Tibial nerve (tissue), 4 donors: ENCODE measurements at regions not wholly inside any gene's neighbourhood (a gene's known extent, or its start where the extent isn't known, plus 50 kb on each side); places are given as distances from the start of the nearest gene placed in this dataset.

Experiments used
- DNase-seq, 2 donors: peaks; one replicate each; pipeline ENCODE4 v3.0.0-alpha.2; 2019; ENCODE audit warnings: low spot score in 2 of 2
- H3K27ac ChIP-seq, 4 donors: fragments of 200-600 bp; sonication (generic) in 3 of 4; one replicate each; pipeline ENCODE4 v1.5.1; 2017 to 2019; ENCODE audit warnings: mild to moderate bottlenecking in 1 of 4
- H3K27me3 ChIP-seq, 2 donors: fragments of 200-600 bp; sonication (generic) in 1 of 2; one replicate each; pipeline versions ENCODE4 v1.5.1 to v1.6.0; 2017 to 2019
- H3K36me3 ChIP-seq, 3 donors: fragments of 200-600 bp; sonication (generic); one replicate each; pipeline ENCODE4 v1.5.1; 2018 to 2019
- H3K4me1 ChIP-seq, 4 donors: fragments of 200-600 bp; sonication (generic) in 3 of 4; one replicate each; pipeline ENCODE4 v1.5.1; 2017 to 2019
- H3K4me3 ChIP-seq, 4 donors: fragments of 200-600 bp; sonication (generic) in 3 of 4; one replicate each; pipeline ENCODE4 v1.5.1; 2017 to 2019; ENCODE audit warnings: mild to moderate bottlenecking in 1 of 4, moderate library complexity in 1 of 4
- H3K9me3 ChIP-seq, 4 donors: fragments of 200-600 bp; sonication (generic) in 3 of 4; one replicate each; pipeline ENCODE4 v1.5.1; 2017 to 2019
- EP300 ChIP-seq, 2 donors: sonication (generic); formaldehyde crosslinking; IDR thresholded peaks; one replicate each; pipeline ENCODE4 v1.6.1; 2017; ENCODE audit warnings: antibody characterized with exemption in 2 of 2, mild to moderate bottlenecking in 1 of 2
- POLR2A ChIP-seq, 2 donors: fragments of 450-650 bp; IDR thresholded peaks; one replicate each; pipeline ENCODE4 v1.6.1; 2017; ENCODE audit warnings: antibody characterized with exemption in 2 of 2, mild to moderate bottlenecking in 2 of 2, moderate library complexity in 2 of 2
- WGBS, 2 donors: methylation state at CpG; one replicate each; pipeline ENCODE4 v1.1.5; 2018; 5-methylcytosine and 5-hydroxymethylcytosine counted together
- TF ChIP-seq, protein P1 (sequence below), 5 experiments: fragments of 200-600 bp in 3 of 5; fragments of 450-650 bp in 2 of 5; sonication (generic) in 3 of 5; IDR thresholded peaks; one replicate each; pipeline ENCODE4 v1.5.1; 2016 to 2019; ENCODE audit warnings: antibody characterized with exemption in 5 of 5, mild to moderate bottlenecking in 3 of 5, moderate library complexity in 2 of 5

DNA sequence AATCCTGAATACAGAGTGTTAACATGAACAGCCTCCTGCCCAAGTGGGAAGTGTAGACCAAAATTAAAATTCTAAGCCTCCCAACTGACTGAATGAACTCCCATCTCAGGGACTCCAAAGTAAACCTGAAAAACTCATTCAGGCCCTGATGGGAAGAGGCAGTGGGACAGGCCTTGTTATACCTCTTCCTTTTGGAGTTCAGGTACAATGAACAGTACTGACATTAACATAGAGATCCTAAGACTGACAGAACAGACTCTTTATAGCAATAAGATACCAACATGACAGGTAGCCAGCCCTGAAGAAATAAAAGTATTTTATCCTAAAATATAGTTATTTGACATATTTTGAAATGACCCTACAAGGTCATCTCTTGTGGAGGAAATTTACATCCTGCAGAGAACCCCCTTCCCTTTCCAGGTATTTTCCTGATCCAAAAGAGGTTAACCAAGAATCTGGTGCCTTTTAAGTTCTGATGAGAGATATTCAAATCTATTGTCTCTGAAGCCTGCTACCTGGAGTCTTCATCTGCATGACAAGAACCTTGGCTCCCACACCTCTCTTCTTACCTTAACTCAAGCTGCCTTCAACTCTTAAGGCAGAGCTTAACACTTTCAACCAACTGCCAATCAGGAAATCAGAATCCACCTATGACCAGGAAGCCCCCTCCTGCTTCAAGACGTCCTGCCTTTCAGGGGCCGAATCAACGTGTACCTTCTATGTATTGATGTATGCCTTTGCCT is 103.3 kb upstream of the PFKP start:
- Histone ChIP-seq H3K4me3 (no peak overlapping the region), H3K36me3 (no peaks in the 10 kb centered on the region), H3K4me1 (no peaks in the 10 kb centered on the region), H3K27ac (no peak overlapping the region), H3K9me3 (no peaks in the 10 kb centered on the region), H3K27me3 (no peaks in the 10 kb centered on the region)
- DNase-seq = no peak
- TF ChIP-seq EP300 (IDR thresholded peaks at IDR 0.05) (no peak), POLR2A (IDR thresholded peaks at IDR 0.05) (no peak)
- TF ChIP-seq, protein P1, sequence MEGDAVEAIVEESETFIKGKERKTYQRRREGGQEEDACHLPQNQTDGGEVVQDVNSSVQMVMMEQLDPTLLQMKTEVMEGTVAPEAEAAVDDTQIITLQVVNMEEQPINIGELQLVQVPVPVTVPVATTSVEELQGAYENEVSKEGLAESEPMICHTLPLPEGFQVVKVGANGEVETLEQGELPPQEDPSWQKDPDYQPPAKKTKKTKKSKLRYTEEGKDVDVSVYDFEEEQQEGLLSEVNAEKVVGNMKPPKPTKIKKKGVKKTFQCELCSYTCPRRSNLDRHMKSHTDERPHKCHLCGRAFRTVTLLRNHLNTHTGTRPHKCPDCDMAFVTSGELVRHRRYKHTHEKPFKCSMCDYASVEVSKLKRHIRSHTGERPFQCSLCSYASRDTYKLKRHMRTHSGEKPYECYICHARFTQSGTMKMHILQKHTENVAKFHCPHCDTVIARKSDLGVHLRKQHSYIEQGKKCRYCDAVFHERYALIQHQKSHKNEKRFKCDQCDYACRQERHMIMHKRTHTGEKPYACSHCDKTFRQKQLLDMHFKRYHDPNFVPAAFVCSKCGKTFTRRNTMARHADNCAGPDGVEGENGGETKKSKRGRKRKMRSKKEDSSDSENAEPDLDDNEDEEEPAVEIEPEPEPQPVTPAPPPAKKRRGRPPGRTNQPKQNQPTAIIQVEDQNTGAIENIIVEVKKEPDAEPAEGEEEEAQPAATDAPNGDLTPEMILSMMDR (IDR thresholded peaks at IDR 0.05) = no peak
- WGBS, 2 donors = 20 to 26% methylated on average over 3 of the region's 3 CpGs

DNA sequence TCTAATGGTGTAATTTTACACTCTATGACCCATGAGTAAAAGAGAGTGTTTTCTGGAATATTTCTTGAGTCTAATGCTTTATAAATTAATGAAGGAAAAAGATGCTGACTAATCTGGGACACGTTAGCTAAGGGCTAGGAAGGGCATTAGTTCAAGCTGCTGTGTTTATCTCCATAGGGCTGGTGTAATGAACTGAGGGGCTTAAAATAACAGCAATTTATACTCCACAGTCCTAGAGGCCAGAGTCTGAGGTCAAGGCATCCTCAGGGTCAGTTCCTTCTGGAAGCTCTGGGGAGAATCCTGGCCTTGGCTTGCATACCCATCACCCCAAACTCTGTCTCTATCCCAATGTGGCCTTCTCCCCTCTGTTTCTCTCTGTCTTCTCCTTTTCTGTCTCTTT is 105.2 kb upstream of the PFKP start:
- TF ChIP-seq POLR2A (IDR thresholded peaks at IDR 0.05) = no peak
- TF ChIP-seq, protein P1 (IDR thresholded peaks at IDR 0.05) = no peak
- WGBS, 2 donors = 52 to 62% methylated on average over 1 of the region's 1 CpG
- Histone ChIP-seq H3K9me3 (no peaks in the 10 kb centered on the region), H3K4me1 (no peaks in the 10 kb centered on the region), H3K27ac (no peak overlapping the region), H3K4me3 (no peak overlapping the region), H3K36me3 (no peaks in the 10 kb centered on the region), H3K27me3 (no peaks in the 10 kb centered on the region)
- no peak for DNase-seq

DNA sequence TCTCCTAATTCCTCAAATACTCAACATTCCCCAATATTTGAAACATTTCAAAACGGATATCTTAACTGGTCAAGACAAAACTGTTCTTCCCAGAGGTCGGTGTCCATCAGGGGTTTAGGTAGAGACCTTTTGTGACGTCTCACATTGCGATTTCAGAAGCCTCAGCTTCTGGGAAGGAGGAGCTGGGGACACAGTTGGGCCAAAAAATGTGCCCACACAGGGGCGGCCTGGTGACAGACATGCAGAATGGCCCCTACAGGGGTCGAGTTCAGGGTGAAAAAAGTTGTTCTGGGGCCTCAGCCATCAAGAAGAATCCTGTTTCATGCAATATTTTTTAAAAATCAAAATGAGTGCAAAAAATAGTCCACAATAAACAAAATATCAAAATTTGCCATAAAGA is 108.7 kb upstream of the PFKP start:
- no peak for DNase-seq
- H3K4me1 ChIP-seq = no peaks in the 10 kb centered on the region
- no peaks in the 10 kb centered on the region for H3K27me3 ChIP-seq
- no peaks in the 10 kb centered on the region for H3K9me3 ChIP-seq
- no peak overlapping the region for H3K4me3 ChIP-seq
- H3K36me3 ChIP-seq = no peaks in the 10 kb centered on the region
- TF ChIP-seq, protein P1 (IDR thresholded peaks at IDR 0.05) = no peak
- 65 to 71% methylated on average over 6 of the region's 6 CpGs for WGBS, 2 donors
- H3K27ac ChIP-seq = no peak overlapping the region

DNA sequence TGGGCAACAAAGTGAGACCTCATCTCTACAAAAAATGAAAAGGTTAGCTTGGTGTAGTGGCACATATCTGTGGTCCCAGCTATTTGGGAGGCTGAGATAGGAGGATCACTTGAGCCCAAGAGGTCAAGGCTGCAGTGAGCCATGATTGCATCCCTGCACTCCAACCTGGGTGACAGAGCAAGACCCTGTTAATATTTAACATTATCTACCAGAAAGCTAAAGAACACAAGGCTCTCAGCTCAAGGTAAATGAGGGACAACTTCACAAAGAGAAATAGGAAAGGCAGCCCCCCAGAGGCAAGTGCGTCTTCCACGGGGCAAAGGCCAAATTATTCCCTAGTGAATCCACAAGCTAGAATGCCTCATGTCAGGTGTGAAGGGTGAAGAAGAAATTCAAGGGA is 109.6 kb upstream of the PFKP start:
- Histone ChIP-seq H3K36me3 (no peaks in the 10 kb centered on the region), H3K4me1 (no peaks in the 10 kb centered on the region), H3K27ac (no peak overlapping the region), H3K9me3 (no peaks in the 10 kb centered on the region), H3K27me3 (no peaks in the 10 kb centered on the region), H3K4me3 (no peak overlapping the region)
- TF ChIP-seq POLR2A (IDR thresholded peaks at IDR 0.05) (no peak), EP300 (IDR thresholded peaks at IDR 0.05) (no peak)
- TF ChIP-seq, protein P1 (IDR thresholded peaks at IDR 0.05) = no peak
- WGBS, 2 donors = 69 to 81% methylated on average over 2 of the region's 2 CpGs
- DNase-seq = no peak

DNA sequence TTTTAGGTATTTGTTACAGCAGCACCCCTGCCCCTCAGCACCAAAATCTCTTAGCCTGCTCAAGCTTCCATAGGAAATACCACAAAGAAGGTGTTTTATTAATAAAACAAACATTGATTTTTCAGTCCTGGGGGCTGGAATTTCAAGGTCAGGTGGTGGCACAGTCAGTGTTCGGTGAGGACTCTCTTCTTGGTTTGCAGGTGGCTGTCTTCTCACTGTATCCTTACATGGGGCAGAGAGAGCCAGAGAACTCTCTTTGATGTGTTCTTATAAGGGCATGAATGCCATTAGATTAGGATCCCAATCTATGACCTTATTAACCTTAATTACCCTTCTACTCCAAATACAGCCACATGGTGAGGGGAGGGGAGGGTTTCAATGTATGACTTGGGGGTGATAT is 112.3 kb upstream of the PFKP start:
- H3K27me3 ChIP-seq = no peaks in the 10 kb centered on the region
- H3K4me3 ChIP-seq = no peak overlapping the region
- H3K36me3 ChIP-seq = no peaks in the 10 kb centered on the region
- H3K27ac ChIP-seq = no peak overlapping the region
- 71 to 88% methylated on average over 1 of the region's 1 CpG for WGBS, 2 donors
- H3K9me3 ChIP-seq = no peaks in the 10 kb centered on the region
- TF ChIP-seq EP300 (IDR thresholded peaks at IDR 0.05) (no peak), POLR2A (IDR thresholded peaks at IDR 0.05) (no peak)
- TF ChIP-seq, protein P1 (IDR thresholded peaks at IDR 0.05) = no peak
- DNase-seq = no peak
- H3K4me1 ChIP-seq = no peaks in the 10 kb centered on the region
